IMR-90 (cell line): ENCODE measurements at regions not wholly inside any gene's neighbourhood (a gene's known extent, or its start where the extent isn't known, plus 50 kb on each side); places are given as distances from the start of the nearest gene placed in this dataset. TPM values are rescaled to one million over a fixed set of nuclear protein-coding genes. Genes with fewer than 3 reads are reported as not detected.

Experiments used
- microRNA-seq, 2 experiments: library from miRNA; stranded (forward) in 1 of 2; unstranded in 1 of 2; fragments of 10-50 nt in 1 of 2; fragments of <30 nt in 1 of 2; gene quantifications in 1 of 2; microRNA quantifications in 1 of 2; one replicate each; pipeline versions ENCODE3 to v1.1.0; 2013 to 2020; ENCODE audit not compliant: insufficient read depth in 1 of 2, insufficient read length in 1 of 2, unreplicated experiment in 1 of 2
- small RNA-seq, 5 experiments: library from RNA; depleted of rRNA; stranded (forward); fragments of <200 nt; gene quantifications; one replicate each; pipeline ENCODE3, GENCODE V24; 2012

Small RNA genes in the stretch of these regions (microRNA-seq; reads per million reads assigned to microRNA genes)
- gene AC096644.2 (ENCODE audit: insufficient read depth, insufficient read length) = not detected

Small RNA genes in the stretch of these regions (small RNA-seq; reads per million reads assigned to genes)
- 0 reads per million in 5 experiments for gene AC096644.2
